ENCODE measurements at regions not wholly inside any gene's neighbourhood (a gene's known extent, or its start where the extent isn't known, plus 50 kb on each side); places are given as distances from the start of the nearest gene placed in this dataset.

GRCh38 chr12:112716099-112717093, 75.2 kb upstream of the RPH3A start:
- no peak overlapping the region for H3K27ac ChIP-seq (replicated peaks)
- no peak for DNase-seq (ENCODE audit: low read depth in 1 of 2, low spot score in 1 of 2)
- H3K27me3 ChIP-seq (ENCODE audit: insufficient read depth, poor library complexity, severe bottlenecking): no peaks in the 10 kb centered on the region
- TF ChIP-seq GABPA (IDR thresholded peaks at IDR 0.05; ENCODE audit: low read depth) (no peak), POLR2AphosphoS5 (IDR thresholded peaks at IDR 0.05; ENCODE audit: low read depth) (no peak), SPI1 (IDR thresholded peaks at IDR 0.05; ENCODE audit: borderline replicate concordance, low read depth) (no peak), CTCF (IDR thresholded peaks at IDR 0.05; ENCODE audit: insufficient read depth, low read length) (no peak), REST (IDR thresholded peaks at IDR 0.05; ENCODE audit: insufficient replicate concordance, low read depth) (no peak)
- no peak overlapping the region for H3K4me3 ChIP-seq (replicated peaks; ENCODE audit: insufficient read depth, low read length)

GRCh38 chr12:112728864-112729263, 62.7 kb upstream of the RPH3A start:
- Histone ChIP-seq H3K27me3 (ENCODE audit: insufficient read depth, poor library complexity, severe bottlenecking) (peaks cover 5% of the 10 kb centered on the region), H3K4me3 (replicated peaks; ENCODE audit: insufficient read depth, low read length) (no peak overlapping the region), H3K27ac (replicated peaks) (no peak overlapping the region)
- TF ChIP-seq CTCF (IDR thresholded peaks at IDR 0.05; ENCODE audit: insufficient read depth, low read length): no peak
- TF ChIP-seq GABPA (IDR thresholded peaks at IDR 0.05; ENCODE audit: low read depth): no peak
- TF ChIP-seq SPI1 (IDR thresholded peaks at IDR 0.05; ENCODE audit: borderline replicate concordance, low read depth): no peak
- no peak for TF ChIP-seq REST (IDR thresholded peaks at IDR 0.05; ENCODE audit: insufficient replicate concordance, low read depth)
- TF ChIP-seq POLR2AphosphoS5 (IDR thresholded peaks at IDR 0.05; ENCODE audit: low read depth): no peak
- no peak for DNase-seq (ENCODE audit: low read depth in 1 of 2, low spot score in 1 of 2)

- H3K27me3 ChIP-seq (ENCODE audit: insufficient read depth, poor library complexity, severe bottlenecking): peaks cover 5% of the 10 kb centered on the region
- no peak for DNase-seq (ENCODE audit: low read depth in 1 of 2, low spot score in 1 of 2)
- no peak for TF ChIP-seq CTCF (IDR thresholded peaks at IDR 0.05; ENCODE audit: insufficient read depth, low read length)
- no peak for TF ChIP-seq REST (IDR thresholded peaks at IDR 0.05; ENCODE audit: insufficient replicate concordance, low read depth)
- TF ChIP-seq GABPA (IDR thresholded peaks at IDR 0.05; ENCODE audit: low read depth): no peak
- no peak for TF ChIP-seq POLR2AphosphoS5 (IDR thresholded peaks at IDR 0.05; ENCODE audit: low read depth)
- no peak for TF ChIP-seq SPI1 (IDR thresholded peaks at IDR 0.05; ENCODE audit: borderline replicate concordance, low read depth)
- no peak overlapping the region for H3K27ac ChIP-seq (replicated peaks)
- H3K4me3 ChIP-seq (replicated peaks; ENCODE audit: insufficient read depth, low read length): no peak overlapping the region
These were observed 56.5 kb upstream of the RPH3A start for GRCh38 chr12:112734859-112735695.
